ENCODE measurements at regions not wholly inside any gene's neighbourhood (a gene's known extent, or its start where the extent isn't known, plus 50 kb on each side); places are given as distances from the start of the nearest gene placed in this dataset.

DNA sequence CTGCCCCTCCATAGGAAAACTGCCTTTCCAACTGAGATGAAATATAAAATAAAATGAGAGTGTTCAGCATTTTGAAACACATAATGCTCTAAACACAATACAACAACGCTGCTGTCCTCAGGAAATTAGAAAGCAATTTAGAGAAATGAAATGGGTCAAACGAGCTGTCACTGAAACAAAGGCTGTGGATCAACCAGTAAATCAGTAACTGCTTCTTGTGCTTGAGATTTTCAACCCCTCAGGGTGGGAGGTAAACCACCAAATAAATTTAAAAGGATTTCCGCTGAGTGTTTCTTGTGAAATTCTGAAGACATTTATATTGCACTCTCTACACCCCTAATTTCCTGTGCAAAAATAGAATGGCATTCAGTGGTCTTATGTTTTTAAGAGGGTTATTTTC lies 657.1 kb upstream of the SEL1L start:
- no peak for DNase-seq

GRCh38 chr14:82192387-82192786 lies 658.7 kb upstream of the SEL1L start:
- no peak for DNase-seq

DNA sequence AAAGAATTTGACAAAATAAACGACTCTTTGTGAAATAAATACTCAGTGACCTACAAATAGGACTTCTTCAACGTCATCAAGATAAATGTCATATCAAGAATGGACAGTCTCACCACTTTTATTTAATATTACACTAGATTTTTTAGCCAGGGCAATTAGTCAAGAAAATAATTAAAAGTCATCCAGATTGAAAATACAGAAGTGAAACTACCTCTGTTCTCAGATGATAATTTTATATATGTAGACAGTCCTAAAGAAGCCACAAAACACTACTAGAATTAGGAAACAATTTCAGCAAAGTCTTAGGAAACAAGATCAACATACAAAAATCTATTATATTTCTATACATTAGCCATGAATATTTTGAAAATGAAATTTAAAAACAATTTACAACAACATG lies 689.6 kb upstream of the SEL1L start:
- DNase-seq: no peak

DNA sequence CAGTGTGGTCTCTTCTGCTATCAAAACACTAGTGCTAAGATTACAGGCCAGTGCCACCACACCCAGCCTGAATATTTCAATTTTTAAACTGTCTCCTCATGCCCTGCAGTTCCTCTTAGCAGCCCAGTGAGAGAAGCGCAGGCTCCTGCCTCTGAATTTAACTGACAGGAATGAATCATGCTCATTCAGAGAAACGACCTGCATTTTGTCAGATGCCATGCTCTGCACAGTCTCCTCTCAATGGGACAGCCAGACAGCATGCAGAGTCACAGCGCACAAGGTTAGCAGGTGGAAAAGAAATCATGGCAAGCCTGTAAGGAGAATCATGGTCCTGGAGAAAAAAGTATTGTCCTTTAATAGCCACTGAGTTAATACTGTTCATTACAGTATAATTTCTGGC lies 691.0 kb upstream of the SEL1L start:
- DNase-seq: no peak

GRCh38 chr14:82230748-82231147 lies 697.1 kb upstream of the SEL1L start:
- no peak for DNase-seq

DNA sequence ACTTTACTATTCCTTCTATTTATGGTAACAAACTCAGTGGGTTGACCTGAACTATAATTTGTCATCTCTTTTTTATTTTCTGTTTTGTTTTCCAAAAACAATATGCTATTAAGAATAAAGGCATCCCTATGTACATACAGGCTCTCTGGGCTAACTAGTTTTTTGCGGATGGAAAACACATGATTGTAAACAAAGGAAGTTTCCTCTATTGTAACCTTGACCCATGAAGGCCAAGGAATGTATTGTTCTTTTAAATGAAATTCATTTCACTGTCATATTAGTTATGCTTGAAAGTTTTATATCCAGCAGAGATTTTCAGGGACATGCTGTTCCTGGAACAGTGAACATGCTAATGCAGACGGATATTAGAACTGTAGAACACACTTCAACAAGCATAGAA lies 705.0 kb upstream of the SEL1L start:
- no peak for DNase-seq

- DNase-seq: no peak
Observed at GRCh38 chr14:82239223-82239622, 705.6 kb upstream of the SEL1L start.

- no peak for DNase-seq
Observed at GRCh38 chr14:82244791-82245190, 711.1 kb upstream of the SEL1L start.

DNA sequence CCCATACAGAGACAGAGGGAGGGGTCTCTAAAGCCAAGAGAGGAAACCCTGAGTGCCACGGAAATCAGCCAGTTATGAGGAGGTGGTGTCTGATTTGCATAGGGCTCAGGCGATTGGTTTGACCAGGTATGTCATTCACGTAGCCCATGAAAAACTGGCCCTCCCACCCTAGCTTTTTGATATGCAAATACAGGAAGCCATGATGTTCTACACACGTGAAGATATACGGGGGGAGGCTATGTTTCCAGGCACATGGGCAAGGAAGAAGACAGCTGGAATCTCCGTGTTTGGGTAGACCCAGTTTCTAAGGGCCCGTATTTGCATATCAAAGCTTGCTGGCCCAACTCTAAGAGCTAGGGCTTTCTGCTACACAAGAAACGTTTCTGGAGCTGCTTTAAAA lies 717.8 kb upstream of the SEL1L start:
- DNase-seq: no peak

- no peak for DNase-seq
Observed at GRCh38 chr14:82270286-82270685, 736.6 kb upstream of the SEL1L start.

- no peak for DNase-seq
Observed at GRCh38 chr14:82298811-82299210, 765.2 kb upstream of the SEL1L start.

DNA sequence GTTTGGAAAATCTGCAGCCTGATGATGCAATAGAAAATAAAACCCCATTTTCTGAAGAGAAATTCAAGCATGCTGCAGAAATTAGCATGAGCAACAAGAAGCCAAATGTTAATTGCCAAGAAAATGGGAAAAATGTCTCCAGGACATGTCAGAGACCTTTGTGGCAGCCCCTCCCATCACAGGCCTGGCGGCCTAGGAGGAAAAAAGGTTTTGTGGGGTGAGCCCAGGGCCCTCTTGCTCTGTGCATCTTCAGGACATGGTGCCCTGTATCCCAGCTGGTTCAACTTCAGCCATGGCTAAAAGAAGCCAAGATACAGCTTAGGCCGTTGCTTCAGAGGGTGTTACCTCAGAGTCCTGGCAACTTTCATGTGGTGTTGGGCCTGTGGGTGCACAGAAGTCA lies 775.5 kb upstream of the SEL1L start:
- no peak for DNase-seq

GRCh38 chr14:82313889-82314288 lies 780.2 kb upstream of the SEL1L start:
- no peak for DNase-seq

DNA sequence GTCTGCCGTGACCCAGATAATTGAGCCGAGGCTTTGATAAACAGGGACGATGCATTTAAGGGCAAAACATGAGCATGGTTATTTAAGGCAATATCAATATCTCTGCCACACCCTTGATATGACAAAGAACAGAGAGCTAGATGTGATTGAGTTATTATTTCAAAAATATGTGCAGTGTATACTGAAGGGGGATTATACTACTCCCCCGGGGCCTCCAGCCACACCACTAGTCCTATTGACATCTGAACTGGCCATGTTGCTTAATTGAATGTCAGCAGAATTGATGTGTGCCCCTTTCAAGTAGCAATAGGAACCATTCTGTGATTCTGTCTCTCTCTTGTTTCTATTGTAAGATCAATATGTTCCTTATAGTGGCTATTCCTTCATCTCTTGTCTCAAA lies 794.8 kb upstream of the SEL1L start:
- DNase-seq: no peak

DNA sequence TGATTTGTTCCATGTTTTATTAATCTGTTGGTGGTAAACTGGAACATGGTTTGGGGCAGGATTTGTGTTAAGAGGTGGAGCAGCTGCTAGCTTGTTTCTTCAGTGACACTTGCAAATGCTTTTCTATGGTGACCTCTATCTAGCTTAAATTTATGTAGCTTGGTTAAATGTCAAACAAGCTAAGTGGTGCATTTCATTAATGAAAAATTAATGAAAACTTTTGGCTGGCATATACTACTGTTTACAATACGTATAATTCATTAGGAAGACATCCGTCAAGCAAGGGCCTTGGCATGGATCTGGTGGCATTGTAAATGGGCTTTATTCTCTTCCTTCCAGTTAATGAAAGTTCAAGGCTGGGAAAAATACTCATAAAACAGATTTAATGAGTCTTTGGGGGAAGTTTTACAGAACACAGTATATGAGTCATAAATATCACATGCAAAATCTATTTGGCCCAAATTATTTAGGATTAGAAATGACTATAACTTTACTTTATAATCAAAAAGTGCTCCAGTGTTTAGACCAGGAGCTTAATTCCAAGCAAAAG lies 807.7 kb upstream of the SEL1L start:
- no peak for DNase-seq

DNA sequence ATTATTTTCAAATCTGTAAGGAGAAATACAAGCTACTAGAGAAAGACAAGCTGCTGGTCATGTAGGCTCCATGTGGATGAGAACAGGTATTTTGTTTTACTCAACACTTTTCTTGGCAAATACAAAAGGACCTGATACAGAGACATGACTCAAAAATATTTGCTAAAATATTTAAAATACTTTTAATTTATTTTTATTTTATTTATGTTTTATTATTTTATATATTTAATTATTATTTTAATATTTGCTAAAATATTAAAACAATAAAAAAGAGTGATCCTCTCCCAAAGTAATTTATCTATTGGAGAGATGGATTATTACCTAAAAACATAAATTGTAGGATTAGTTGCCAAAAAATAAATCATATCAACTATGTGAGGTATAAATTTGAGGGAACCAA lies 808.9 kb upstream of the SEL1L start:
- no peak for DNase-seq

GRCh38 chr14:82345184-82345583 lies 811.5 kb upstream of the SEL1L start:
- DNase-seq: no peak

DNA sequence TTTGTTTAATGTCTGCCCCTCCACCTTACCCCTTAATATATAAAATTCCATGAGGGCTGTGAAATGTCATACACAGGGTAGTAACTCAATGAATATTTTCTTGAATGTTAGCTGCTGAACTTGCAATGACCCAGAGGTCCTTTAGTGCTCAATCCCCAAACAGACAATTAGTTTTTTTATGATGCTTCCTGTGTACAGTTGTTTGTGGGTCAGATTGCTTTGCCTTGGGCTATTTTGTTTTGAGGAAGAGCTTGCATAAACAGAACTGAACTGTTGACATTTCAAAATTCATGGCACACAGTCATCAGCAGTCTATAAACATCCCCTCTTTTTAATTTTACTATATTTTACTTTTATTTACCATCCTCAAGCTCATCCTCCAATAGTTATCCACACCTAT lies 820.5 kb upstream of the SEL1L start:
- no peak for DNase-seq

GRCh38 chr14:82359201-82359600 lies 825.5 kb upstream of the SEL1L start:
- DNase-seq: no peak

DNA sequence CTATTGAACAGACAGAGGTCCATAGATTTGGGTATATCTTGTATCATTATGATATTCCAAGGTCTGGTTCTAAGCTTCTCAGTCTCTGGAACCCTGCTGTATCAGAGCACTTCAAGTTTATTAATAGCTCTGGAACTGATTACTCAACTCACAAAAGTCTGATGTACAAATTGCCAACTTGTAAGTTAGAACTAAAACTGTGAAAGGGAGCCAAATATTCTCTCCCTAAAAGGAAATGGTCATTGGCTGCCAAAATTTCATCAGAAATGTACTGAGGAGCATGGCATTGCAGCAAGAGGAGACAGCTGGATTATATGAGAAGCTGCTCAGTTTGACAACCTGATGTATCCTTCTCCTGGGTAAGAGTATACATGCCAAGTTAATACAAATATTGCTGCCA lies 828.8 kb upstream of the SEL1L start:
- DNase-seq: no peak

GRCh38 chr14:82365471-82365870 lies 831.8 kb upstream of the SEL1L start:
- no peak for DNase-seq

GRCh38 chr14:82366803-82367202 lies 833.1 kb upstream of the SEL1L start:
- no peak for DNase-seq

DNA sequence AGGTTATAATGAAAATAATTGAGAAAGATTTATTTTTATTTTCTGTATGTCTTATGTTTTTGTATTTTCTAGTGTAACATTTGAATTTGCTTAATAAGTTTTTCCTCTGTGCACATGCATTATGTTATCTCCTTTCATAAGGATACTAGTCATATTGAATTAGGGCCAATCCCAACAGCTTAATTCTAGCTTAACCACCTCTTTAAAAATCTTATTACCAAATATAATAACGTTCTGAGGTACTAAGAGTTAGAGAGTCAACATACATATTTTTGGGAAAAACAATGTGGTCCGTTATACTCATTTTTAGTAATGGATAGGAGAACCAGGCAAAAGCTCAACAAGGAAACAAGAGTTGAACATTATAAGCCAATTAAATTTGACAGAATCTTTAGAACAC lies 845.6 kb upstream of the SEL1L start:
- DNase-seq: no peak

GRCh38 chr14:82385048-82385447 lies 851.4 kb upstream of the SEL1L start:
- DNase-seq: no peak

DNA sequence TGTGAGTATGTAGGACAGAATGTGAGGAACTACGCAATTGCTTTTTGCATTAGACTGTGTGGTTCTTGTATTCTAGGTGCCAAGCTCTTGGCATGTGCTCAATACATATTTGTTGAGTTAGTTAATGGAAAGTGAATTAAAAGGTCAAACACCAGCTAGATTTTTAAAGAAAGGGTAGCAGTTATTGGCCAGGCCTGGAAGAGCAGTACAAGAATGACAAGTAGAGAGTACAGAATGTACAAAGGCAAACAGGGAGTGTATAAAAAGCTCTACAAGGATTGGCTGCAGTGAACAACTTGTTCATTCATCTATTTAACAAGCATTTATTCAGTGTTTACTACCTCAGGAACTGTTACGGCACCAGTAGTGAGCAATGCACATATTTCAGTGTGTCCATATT lies 854.0 kb upstream of the SEL1L start:
- no peak for DNase-seq

GRCh38 chr14:82388488-82388887 lies 854.8 kb upstream of the SEL1L start:
- no peak for DNase-seq

Data from stimulated activated CD4-positive, alpha-beta T cell treated with anti-CD3 and anti-CD28 coated beads, Interleukin-2, amount 100 ng/mL, for 24 hours (primary cell).